A673 (cell line): ENCODE measurements at regions not wholly inside any gene's neighbourhood (a gene's known extent, or its start where the extent isn't known, plus 50 kb on each side); places are given as distances from the start of the nearest gene placed in this dataset.

Experiments
- BruUV-seq: library from RNA; stranded (reverse); fragments of 400-500 nt; replicated peaks from 2 replicates; lab custom pipeline; 2021; lab: Mats Ljungman, UMichigan
- CTCF ChIA-PET: fragments of 300-600 bp; sonication (Branson Sonifier 250); formaldehyde crosslinking; loops from one replicate; lab custom pipeline; 2022; ENCODE audit warnings: antibody characterized with exemption; lab: Charles Lee
- POLR2A ChIA-PET: fragments of 300-600 bp; sonication (Branson Sonifier 250); formaldehyde crosslinking; loops from one replicate; lab custom pipeline; 2022; ENCODE audit warnings: antibody characterized with exemption; ENCODE audit not compliant: low non-redundant PET; lab: Charles Lee
- DNase-seq: peaks from one replicate; pipeline ENCODE4 v3.0.0-alpha.2; 2015; ENCODE audit warnings: low spot score
- H3K27ac ChIP-seq: fragments of 200-600 bp; sonication (generic); 2 replicates; pipeline ENCODE4 v1.5.1; 2016; ENCODE audit warnings: mixed run types, low read depth, mild to moderate bottlenecking, mixed read lengths, antibody characterized with exemption, low read length; ENCODE audit not compliant: poor library complexity, severe bottlenecking
- H3K27me3 ChIP-seq: fragments of 200-600 bp; sonication (generic); replicated peaks from 2 replicates; pipeline ENCODE4 v1.6.1; 2017; ENCODE audit warnings: mixed run types, low read depth, mild to moderate bottlenecking, mixed read lengths, antibody characterized with exemption, low read length; ENCODE audit not compliant: insufficient read depth, poor library complexity
- H3K36me3 ChIP-seq: fragments of 200-600 bp; sonication (generic); 2 replicates; pipeline ENCODE4 v1.6.1; 2016; ENCODE audit warnings: mixed run types, mild to moderate bottlenecking, mixed read lengths, antibody characterized with exemption, low read length; ENCODE audit not compliant: insufficient read depth, poor library complexity, severe bottlenecking
- H3K4me1 ChIP-seq: fragments of 200-600 bp; sonication (generic); 2 replicates; pipeline ENCODE4 v1.6.1; 2017; ENCODE audit warnings: mixed run types, mild to moderate bottlenecking, mixed read lengths, antibody characterized with exemption, low read length; ENCODE audit not compliant: insufficient read depth, poor library complexity, severe bottlenecking
- H3K4me3 ChIP-seq: fragments of 200-600 bp; sonication (generic); 2 replicates; pipeline ENCODE4 v1.5.1; 2016; ENCODE audit warnings: low read depth, mixed run types, mild to moderate bottlenecking, mixed read lengths, low read length; ENCODE audit not compliant: poor library complexity, severe bottlenecking
- H3K9me3 ChIP-seq: fragments of 200-600 bp; sonication (generic); 2 replicates; pipeline ENCODE4 v1.6.1; 2016; ENCODE audit warnings: mixed run types, low read depth, mild to moderate bottlenecking, mixed read lengths, antibody characterized with exemption, low read length; ENCODE audit not compliant: poor library complexity, severe bottlenecking
- CTCF ChIP-seq: fragments of 300-800, 200-600 bp; sonication (generic); conservative IDR thresholded peaks from 2 replicates; pipeline ENCODE4 v1.5.1; 2017; ENCODE audit warnings: low read depth, mild to moderate bottlenecking, antibody characterized with exemption, low read length, moderate library complexity, mixed read lengths
- EZH2 ChIP-seq: fragments of 200-600 bp; sonication (generic); IDR thresholded peaks from 2 replicates; pipeline ENCODE4 v1.6.1; 2017; ENCODE audit warnings: borderline replicate concordance, low read depth, mild to moderate bottlenecking, mixed read lengths, antibody characterized with exemption, low read length; ENCODE audit not compliant: poor library complexity, severe bottlenecking
- intact Hi-C: fragments of 100-400 bp; cut with micrococcal nuclease; formaldehyde crosslinking; loops from one replicate; pipeline ENCODE4 v1.10.0; 2022; ENCODE audit not compliant: unreplicated experiment

GRCh38 chr3:6282918-6283317, 578.0 kb upstream of the GRM7 start:
- Histone ChIP-seq H3K36me3 (no peaks in the 10 kb centered on the region), H3K4me3 (no peak overlapping the region), H3K9me3 (no peaks in the 10 kb centered on the region), H3K4me1 (no peaks in the 10 kb centered on the region), H3K27me3 (no peaks in the 10 kb centered on the region), H3K27ac (no peak overlapping the region)
- intact Hi-C loops, result no loop called here
- POLR2A ChIA-PET, result no interaction called here
- no TSS peak for BruUV-seq
- no peak for DNase-seq
- CTCF ChIA-PET, result no interaction called here
- no peak for TF ChIP-seq CTCF
- no peak for TF ChIP-seq EZH2

- no TSS peak for BruUV-seq
- TF ChIP-seq CTCF (no peak), EZH2 (no peak)
- intact Hi-C loops, result no loop called here
- no peaks in the 10 kb centered on the region for H3K4me1 ChIP-seq
- no peak overlapping the region for H3K4me3 ChIP-seq
- no peaks in the 10 kb centered on the region for H3K36me3 ChIP-seq
- POLR2A ChIA-PET, result no interaction called here
- H3K9me3 ChIP-seq, result no peaks in the 10 kb centered on the region
- CTCF ChIA-PET, result no interaction called here
- H3K27ac ChIP-seq, result no peak overlapping the region
- no peaks in the 10 kb centered on the region for H3K27me3 ChIP-seq
- DNase-seq, result no peak
Observed at GRCh38 chr3:6287088-6287875, 573.6 kb upstream of the GRM7 start.

GRCh38 chr3:6301626-6302025, 559.3 kb upstream of the GRM7 start:
- intact Hi-C loops, result no loop called here
- Histone ChIP-seq H3K36me3 (no peaks in the 10 kb centered on the region), H3K4me1 (no peaks in the 10 kb centered on the region), H3K27me3 (no peaks in the 10 kb centered on the region), H3K9me3 (peaks cover 19% of the 10 kb centered on the region), H3K27ac (no peak overlapping the region), H3K4me3 (no peak overlapping the region)
- BruUV-seq, result no TSS peak
- ChIA-PET CTCF (no interaction called here), POLR2A (no interaction called here)
- TF ChIP-seq EZH2, result no peak
- TF ChIP-seq CTCF, result no peak
- no peak for DNase-seq
